ENCODE measurements at regions not wholly inside any gene's neighbourhood (a gene's known extent, or its start where the extent isn't known, plus 50 kb on each side); places are given as distances from the start of the nearest gene placed in this dataset.

- TF ChIP-seq, protein P1, sequence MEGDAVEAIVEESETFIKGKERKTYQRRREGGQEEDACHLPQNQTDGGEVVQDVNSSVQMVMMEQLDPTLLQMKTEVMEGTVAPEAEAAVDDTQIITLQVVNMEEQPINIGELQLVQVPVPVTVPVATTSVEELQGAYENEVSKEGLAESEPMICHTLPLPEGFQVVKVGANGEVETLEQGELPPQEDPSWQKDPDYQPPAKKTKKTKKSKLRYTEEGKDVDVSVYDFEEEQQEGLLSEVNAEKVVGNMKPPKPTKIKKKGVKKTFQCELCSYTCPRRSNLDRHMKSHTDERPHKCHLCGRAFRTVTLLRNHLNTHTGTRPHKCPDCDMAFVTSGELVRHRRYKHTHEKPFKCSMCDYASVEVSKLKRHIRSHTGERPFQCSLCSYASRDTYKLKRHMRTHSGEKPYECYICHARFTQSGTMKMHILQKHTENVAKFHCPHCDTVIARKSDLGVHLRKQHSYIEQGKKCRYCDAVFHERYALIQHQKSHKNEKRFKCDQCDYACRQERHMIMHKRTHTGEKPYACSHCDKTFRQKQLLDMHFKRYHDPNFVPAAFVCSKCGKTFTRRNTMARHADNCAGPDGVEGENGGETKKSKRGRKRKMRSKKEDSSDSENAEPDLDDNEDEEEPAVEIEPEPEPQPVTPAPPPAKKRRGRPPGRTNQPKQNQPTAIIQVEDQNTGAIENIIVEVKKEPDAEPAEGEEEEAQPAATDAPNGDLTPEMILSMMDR (IDR thresholded peaks at IDR 0.05), result no peak
- TF ChIP-seq POLR2A (IDR thresholded peaks at IDR 0.05), result no peak
Observed at GRCh38 chr4:182083671-182084410, 159.4 kb upstream of the TENM3 start.
